K562 (cell line): ENCODE measurements at regions not wholly inside any gene's neighbourhood (a gene's known extent, or its start where the extent isn't known, plus 50 kb on each side); places are given as distances from the start of the nearest gene placed in this dataset.
A peak's percentile ranks its signal among the peaks of the same experiment; 100 is the strongest.

Experiments used
- ATAC-seq: fragments of 200-7000 bp; cut with Tn5 transposase; 3 replicates; pipeline ENCODE4 v1.9.1; 2020; ENCODE audit warnings: moderate library complexity
- BruUV-seq: library from RNA; stranded (reverse); fragments of 400-500 nt; replicated peaks from 2 replicates; lab custom pipeline; 2021; lab: Mats Ljungman, UMichigan
- CTCF ChIA-PET: fragments of 300-600 bp; formaldehyde crosslinking; extraction: SDS; loops from one replicate; lab custom pipeline; 2021; ENCODE audit warnings: low intra/inter-chr PET ratio; lab: Yijun Ruan, JAX
- POLR2A ChIA-PET: fragments of 300-600, 350-650 bp; sonication (Branson Sonifier 250); formaldehyde crosslinking; extraction: SDS; loops from one replicate; lab custom pipeline; 2021; ENCODE audit warnings: antibody characterized with exemption, inconsistent platforms; lab: Yijun Ruan, JAX
- DNase-seq, 4 experiments: peaks; one replicate each; pipeline versions ENCODE4 v3.0.0 to v3.0.0-alpha.2; 2011 to 2018; ENCODE audit warnings: low spot score in 3 of 4, mixed read lengths in 3 of 4; ENCODE audit errors: extremely low read depth in 1 of 4
- FAIRE-seq: peaks from 2 replicates; lab custom pipeline; 2011; peaks lifted over from hg19 to GRCh38; lab: Jason Lieb, UNC
- H2AFZ ChIP-seq: 2 replicates; pipeline ENCODE4 v1.6.0; 2011; ENCODE audit warnings: low read depth, low read length, control low read depth, inconsistent platforms
- H3K27ac ChIP-seq: fragments of 200-600 bp; 3 replicates; pipeline ENCODE4 v1.8.0; 2011; ENCODE audit warnings: low read depth, mild to moderate bottlenecking, control low read depth, inconsistent platforms, low read length, moderate library complexity, mixed read lengths; ENCODE audit errors: extremely low read depth
- H3K27me3 ChIP-seq, 2 experiments: fragments of 300-600 bp in 1 of 2; 2 replicates in 1 of 2; 3 replicates in 1 of 2; pipeline versions ENCODE4 v1.6.0 to v1.8.0; 2011; ENCODE audit warnings: inconsistent platforms in 2 of 2, low read length in 2 of 2, mild to moderate bottlenecking in 1 of 2, mixed read lengths in 1 of 2, moderate library complexity in 1 of 2; ENCODE audit not compliant: control insufficient read depth in 2 of 2, insufficient read depth in 2 of 2
- H3K36me3 ChIP-seq: fragments of 300-600 bp; 3 replicates; pipeline ENCODE4 v1.8.0; 2011; ENCODE audit warnings: mild to moderate bottlenecking, low read length, inconsistent platforms; ENCODE audit not compliant: control insufficient read depth, insufficient read depth
- H3K4me1 ChIP-seq, 2 experiments: fragments of 200-600 bp in 1 of 2; replicated peaks in 1 of 2; 2 replicates in 1 of 2; 3 replicates in 1 of 2; pipeline versions ENCODE4 v1.5.1 to v1.8.0; 2011; ENCODE audit warnings: inconsistent platforms in 2 of 2, low read length in 2 of 2, mild to moderate bottlenecking in 1 of 2, mixed read lengths in 1 of 2, moderate library complexity in 1 of 2; ENCODE audit not compliant: control insufficient read depth in 2 of 2, insufficient read depth in 2 of 2
- H3K4me2 ChIP-seq: 2 replicates; pipeline ENCODE4 v1.6.1; 2011; ENCODE audit warnings: low read length, control low read depth, inconsistent platforms, mixed read lengths; ENCODE audit not compliant: insufficient read depth
- H3K4me3 ChIP-seq: fragments of 200-600 bp; sonication (generic), shearing (Covaris generic); 2 replicates; pipeline ENCODE4 v1.5.1; 2016; ENCODE audit warnings: control low read depth, inconsistent platforms
- H3K79me2 ChIP-seq: fragments of 200-600 bp; 3 replicates; pipeline ENCODE4 v1.8.0; 2011; ENCODE audit warnings: low read length, inconsistent platforms; ENCODE audit not compliant: control insufficient read depth, insufficient read depth
- H3K9ac ChIP-seq, 2 experiments: 2 replicates each; pipeline versions ENCODE4 v1.6.0 to v1.6.1; 2011; ENCODE audit warnings: low read depth in 2 of 2, low read length in 2 of 2, control low read depth in 1 of 2, inconsistent platforms in 1 of 2, mild to moderate bottlenecking in 1 of 2, mixed read lengths in 1 of 2; ENCODE audit not compliant: insufficient read depth in 1 of 2
- H3K9me1 ChIP-seq: one replicate; pipeline ENCODE4 v1.6.0; 2011; ENCODE audit warnings: inconsistent platforms, mild to moderate bottlenecking, low read length, moderate library complexity; ENCODE audit not compliant: control insufficient read depth, insufficient read depth
- H3K9me3 ChIP-seq: replicated peaks from 2 replicates; pipeline ENCODE4 v1.5.1; 2011; ENCODE audit warnings: low read depth, low read length, inconsistent platforms; ENCODE audit not compliant: control insufficient read depth, insufficient read depth
- H4K20me1 ChIP-seq: replicated peaks from 2 replicates; pipeline ENCODE4 v1.6.1; 2011; ENCODE audit warnings: low read length, inconsistent platforms, mixed read lengths; ENCODE audit not compliant: control insufficient read depth, insufficient read depth
- CHD7 ChIP-seq: fragments of 200-600 bp; sonication (generic); IDR thresholded peaks from one replicate; pipeline ENCODE4 v1.6.1; 2012; ENCODE audit warnings: mild to moderate bottlenecking, low read depth, low read length, inconsistent platforms
- CREBBP ChIP-seq: IDR thresholded peaks from one replicate; pipeline ENCODE4 v1.6.1; 2012; ENCODE audit warnings: low read depth, mild to moderate bottlenecking, control low read depth, inconsistent platforms, low read length
- KDM2B ChIP-seq: fragments of 250-450 bp; sonication (Bioruptor Pico); IDR thresholded peaks from 2 replicates; pipeline ENCODE4 v1.8.0; 2021; ENCODE audit warnings: mild to moderate bottlenecking, moderate library complexity
- KLF13 ChIP-seq: fragments of 450-650 bp; IDR thresholded peaks from 2 replicates; pipeline ENCODE4 v1.6.1; 2016; ENCODE audit warnings: missing genetic modification characterization, low read depth, mild to moderate bottlenecking, missing compliant biosample characterization, moderate library complexity, borderline replicate concordance
- ZBTB7A ChIP-seq: IDR thresholded peaks from 2 replicates; pipeline ENCODE4 v1.6.1; 2011; ENCODE audit warnings: low read depth, mild to moderate bottlenecking, low read length, moderate library complexity, borderline replicate concordance; ENCODE audit not compliant: control insufficient read depth
- WGBS: fragments of 100-300 bp; shearing (Covaris generic); methylation state at CpG from one replicate; pipeline ENCODE4 v1.1.6; 2016; ENCODE audit warnings: low coverage, mixed read lengths; ENCODE audit not compliant: insufficient coverage; ENCODE audit errors: missing lambda C conversion rate; 5-methylcytosine and 5-hydroxymethylcytosine counted together
- in situ Hi-C: fragments of 300-500 bp; cut with MboI; formaldehyde crosslinking; loops from 4 replicates; pipeline ENCODE4 v1.15.0; 2018; ENCODE audit warnings: inconsistent platforms, mixed read lengths
- intact Hi-C: fragments of 100-400 bp; cut with micrococcal nuclease; formaldehyde crosslinking; loops from 2 replicates; pipeline ENCODE4 v1.14.2; 2022
- TF ChIP-seq, protein P1 (sequence below), 2 experiments: fragments of 450-650 bp; IDR thresholded peaks; 2 replicates each; pipeline ENCODE4 v1.6.1; 2018; ENCODE audit warnings: mild to moderate bottlenecking in 2 of 2, low read depth in 1 of 2; ENCODE audit not compliant: partially characterized antibody in 2 of 2

GRCh38 chr3:18054625-18055024 lies 312.2 kb upstream of the TBC1D5 start:
- Histone ChIP-seq H3K4me3 (no peak overlapping the region), H3K9me3 (no peaks in the 10 kb centered on the region), H3K79me2 (no peaks in the 10 kb centered on the region), H3K9me1 (no peaks in the 10 kb centered on the region), H3K27ac (no peak overlapping the region), H3K4me1 (no peaks in the 10 kb centered on the region), H3K27me3 (no peaks in the 10 kb centered on the region), H3K36me3 (no peaks in the 10 kb centered on the region), H2AFZ (no peak overlapping the region), H3K4me2 (no peak overlapping the region), H3K9ac (no peak overlapping the region), H4K20me1 (no peaks in the 10 kb centered on the region)
- intact Hi-C loops (no loop called here), in situ Hi-C loops (no loop called here)
- 3% methylated on average over 1 of the region's 1 CpG for WGBS
- ATAC-seq (no peak), DNase-seq (no peak), FAIRE-seq (no peak)
- CTCF ChIA-PET: no interaction called here
- TF ChIP-seq CHD7 (no peak), ZBTB7A (no peak), KDM2B (CRISPR knock-in tag) (no peak), KLF13 (no peak), CREBBP (no peak)
- TF ChIP-seq, protein P1, sequence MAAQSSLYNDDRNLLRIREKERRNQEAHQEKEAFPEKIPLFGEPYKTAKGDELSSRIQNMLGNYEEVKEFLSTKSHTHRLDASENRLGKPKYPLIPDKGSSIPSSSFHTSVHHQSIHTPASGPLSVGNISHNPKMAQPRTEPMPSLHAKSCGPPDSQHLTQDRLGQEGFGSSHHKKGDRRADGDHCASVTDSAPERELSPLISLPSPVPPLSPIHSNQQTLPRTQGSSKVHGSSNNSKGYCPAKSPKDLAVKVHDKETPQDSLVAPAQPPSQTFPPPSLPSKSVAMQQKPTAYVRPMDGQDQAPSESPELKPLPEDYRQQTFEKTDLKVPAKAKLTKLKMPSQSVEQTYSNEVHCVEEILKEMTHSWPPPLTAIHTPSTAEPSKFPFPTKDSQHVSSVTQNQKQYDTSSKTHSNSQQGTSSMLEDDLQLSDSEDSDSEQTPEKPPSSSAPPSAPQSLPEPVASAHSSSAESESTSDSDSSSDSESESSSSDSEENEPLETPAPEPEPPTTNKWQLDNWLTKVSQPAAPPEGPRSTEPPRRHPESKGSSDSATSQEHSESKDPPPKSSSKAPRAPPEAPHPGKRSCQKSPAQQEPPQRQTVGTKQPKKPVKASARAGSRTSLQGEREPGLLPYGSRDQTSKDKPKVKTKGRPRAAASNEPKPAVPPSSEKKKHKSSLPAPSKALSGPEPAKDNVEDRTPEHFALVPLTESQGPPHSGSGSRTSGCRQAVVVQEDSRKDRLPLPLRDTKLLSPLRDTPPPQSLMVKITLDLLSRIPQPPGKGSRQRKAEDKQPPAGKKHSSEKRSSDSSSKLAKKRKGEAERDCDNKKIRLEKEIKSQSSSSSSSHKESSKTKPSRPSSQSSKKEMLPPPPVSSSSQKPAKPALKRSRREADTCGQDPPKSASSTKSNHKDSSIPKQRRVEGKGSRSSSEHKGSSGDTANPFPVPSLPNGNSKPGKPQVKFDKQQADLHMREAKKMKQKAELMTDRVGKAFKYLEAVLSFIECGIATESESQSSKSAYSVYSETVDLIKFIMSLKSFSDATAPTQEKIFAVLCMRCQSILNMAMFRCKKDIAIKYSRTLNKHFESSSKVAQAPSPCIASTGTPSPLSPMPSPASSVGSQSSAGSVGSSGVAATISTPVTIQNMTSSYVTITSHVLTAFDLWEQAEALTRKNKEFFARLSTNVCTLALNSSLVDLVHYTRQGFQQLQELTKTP (IDR thresholded peaks at IDR 0.05; ENCODE audit: low read depth in 1 of 2, partially characterized antibody in 2 of 2): peak in 1 of 2 experiments; percentile 99
- no TSS peak for BruUV-seq
- POLR2A ChIA-PET: no interaction called here
